ENCODE measurements at regions not wholly inside any gene's neighbourhood (a gene's known extent, or its start where the extent isn't known, plus 50 kb on each side); places are given as distances from the start of the nearest gene placed in this dataset.

DNA sequence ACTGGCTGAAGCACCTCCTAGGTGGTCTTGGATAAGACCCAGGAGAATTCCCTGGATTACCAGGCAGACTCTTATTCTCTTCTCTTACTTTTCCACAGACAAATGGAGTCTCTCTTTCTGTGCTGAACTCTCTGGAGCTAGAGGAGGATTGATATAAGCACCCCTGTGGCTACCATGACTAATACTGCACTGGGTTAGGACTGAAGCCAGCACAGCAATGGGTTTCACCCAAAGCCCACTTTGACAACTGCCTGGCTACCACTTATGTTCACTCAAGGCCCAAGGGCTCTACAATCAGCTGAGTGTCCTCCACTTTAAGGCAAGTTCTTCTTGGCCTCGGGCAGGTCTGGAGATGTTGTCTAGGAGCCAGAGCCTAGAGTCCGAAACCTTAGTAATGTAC is 225.5 kb downstream of the DIPK2A start:
- TF ChIP-seq, protein P1, sequence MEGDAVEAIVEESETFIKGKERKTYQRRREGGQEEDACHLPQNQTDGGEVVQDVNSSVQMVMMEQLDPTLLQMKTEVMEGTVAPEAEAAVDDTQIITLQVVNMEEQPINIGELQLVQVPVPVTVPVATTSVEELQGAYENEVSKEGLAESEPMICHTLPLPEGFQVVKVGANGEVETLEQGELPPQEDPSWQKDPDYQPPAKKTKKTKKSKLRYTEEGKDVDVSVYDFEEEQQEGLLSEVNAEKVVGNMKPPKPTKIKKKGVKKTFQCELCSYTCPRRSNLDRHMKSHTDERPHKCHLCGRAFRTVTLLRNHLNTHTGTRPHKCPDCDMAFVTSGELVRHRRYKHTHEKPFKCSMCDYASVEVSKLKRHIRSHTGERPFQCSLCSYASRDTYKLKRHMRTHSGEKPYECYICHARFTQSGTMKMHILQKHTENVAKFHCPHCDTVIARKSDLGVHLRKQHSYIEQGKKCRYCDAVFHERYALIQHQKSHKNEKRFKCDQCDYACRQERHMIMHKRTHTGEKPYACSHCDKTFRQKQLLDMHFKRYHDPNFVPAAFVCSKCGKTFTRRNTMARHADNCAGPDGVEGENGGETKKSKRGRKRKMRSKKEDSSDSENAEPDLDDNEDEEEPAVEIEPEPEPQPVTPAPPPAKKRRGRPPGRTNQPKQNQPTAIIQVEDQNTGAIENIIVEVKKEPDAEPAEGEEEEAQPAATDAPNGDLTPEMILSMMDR (IDR thresholded peaks at IDR 0.05; ENCODE audit: unreplicated experiment in 3 of 3): no peak
- Mint-ChIP-seq H3K36me3 (ENCODE audit: low read depth) (peaks cover 5% of the 10 kb centered on the region), H3K4me3 (no peak overlapping the region), H3K27me3 (ENCODE audit: low read depth) (no peaks in the 10 kb centered on the region), H3K4me1 (peaks cover 4% of the 10 kb centered on the region), H3K9me3 (peaks cover 30% of the 10 kb centered on the region), H3K27ac (no peak overlapping the region)

DNA sequence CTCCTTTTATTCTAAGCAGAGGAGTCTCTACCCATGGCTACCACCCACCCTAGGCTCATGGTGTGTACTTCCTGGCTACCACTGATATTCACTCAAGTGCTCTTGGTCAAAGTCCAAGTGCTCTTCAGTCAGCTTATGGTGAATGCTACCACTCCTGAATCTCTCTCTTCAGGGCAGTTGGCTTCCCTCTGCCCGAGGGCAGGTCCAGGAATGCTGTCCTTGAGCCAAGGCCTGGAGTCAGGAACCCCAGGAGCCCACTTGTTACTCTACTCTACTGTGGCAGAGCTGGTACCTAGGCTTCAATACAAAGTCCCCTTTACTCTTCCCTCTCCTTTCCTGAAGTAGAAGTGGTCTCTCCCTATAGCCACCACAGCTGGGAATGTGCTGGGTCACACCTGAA is 226.0 kb downstream of the DIPK2A start:
- TF ChIP-seq, protein P1 (IDR thresholded peaks at IDR 0.05; ENCODE audit: unreplicated experiment in 3 of 3): no peak
- H3K36me3 Mint-ChIP-seq (ENCODE audit: low read depth): peaks cover 5% of the 10 kb centered on the region
- H3K4me1 Mint-ChIP-seq: peaks cover 4% of the 10 kb centered on the region
- no peaks in the 10 kb centered on the region for H3K27me3 Mint-ChIP-seq (ENCODE audit: low read depth)
- peaks cover 30% of the 10 kb centered on the region for H3K9me3 Mint-ChIP-seq
- H3K4me3 Mint-ChIP-seq: no peak overlapping the region
- H3K27ac Mint-ChIP-seq: no peak overlapping the region

DNA sequence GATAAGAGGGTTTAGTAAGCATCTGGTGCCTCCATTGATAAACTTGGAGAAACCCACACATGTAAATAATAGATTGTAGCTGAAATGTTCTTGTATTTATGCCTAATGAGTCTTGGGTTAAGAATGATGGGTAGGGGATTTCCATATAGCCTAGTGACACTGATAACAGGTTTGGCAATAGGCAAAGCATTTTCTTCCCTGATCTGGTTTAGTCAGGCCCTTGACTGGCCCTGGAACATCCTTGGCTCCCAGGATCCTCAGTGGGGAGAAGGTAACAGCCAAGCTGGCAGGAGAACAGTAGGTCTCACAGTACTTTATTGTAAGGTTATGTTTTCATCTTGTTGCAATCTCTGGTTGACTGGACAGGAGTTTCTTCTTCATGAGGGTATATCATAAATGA is 228.4 kb downstream of the DIPK2A start:
- TF ChIP-seq, protein P1 (IDR thresholded peaks at IDR 0.05; ENCODE audit: unreplicated experiment in 3 of 3): no peak
- H3K36me3 Mint-ChIP-seq (ENCODE audit: low read depth): peaks cover 1% of the 10 kb centered on the region

DNA sequence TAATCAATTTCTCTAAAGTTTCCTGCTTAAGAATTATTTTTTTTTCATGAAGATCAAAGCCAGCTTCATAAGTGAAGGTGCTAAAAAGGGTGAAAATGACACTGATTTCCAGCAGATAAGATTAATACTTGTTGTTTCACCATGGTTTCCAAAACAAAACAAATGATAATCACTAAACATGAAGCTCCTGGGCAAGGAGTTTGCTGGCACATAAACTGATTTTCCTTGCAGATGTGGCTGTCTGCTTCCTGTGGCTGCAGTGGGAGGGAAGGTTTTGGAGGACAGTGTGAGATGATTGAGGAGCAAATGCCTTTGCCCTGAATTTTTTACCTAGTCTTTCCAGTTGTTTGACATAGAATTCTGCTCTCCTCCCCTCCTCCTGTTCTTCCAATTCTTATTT is 228.8 kb downstream of the DIPK2A start:
- no peak overlapping the region for H3K27ac Mint-ChIP-seq
- H3K4me3 Mint-ChIP-seq: no peak overlapping the region
- TF ChIP-seq, protein P1 (IDR thresholded peaks at IDR 0.05; ENCODE audit: unreplicated experiment in 3 of 3): no peak
- no peaks in the 10 kb centered on the region for H3K36me3 Mint-ChIP-seq (ENCODE audit: low read depth)
- no peaks in the 10 kb centered on the region for H3K27me3 Mint-ChIP-seq (ENCODE audit: low read depth)
- peaks cover 4% of the 10 kb centered on the region for H3K4me1 Mint-ChIP-seq
- peaks cover 8% of the 10 kb centered on the region for H3K9me3 Mint-ChIP-seq

More for the DNA sequence above, 228.4 kb downstream of the DIPK2A start:
- no peaks in the 10 kb centered on the region for H3K27me3 Mint-ChIP-seq (ENCODE audit: low read depth)
- H3K4me1 Mint-ChIP-seq: peaks cover 4% of the 10 kb centered on the region
- no peak overlapping the region for H3K27ac Mint-ChIP-seq
- H3K9me3 Mint-ChIP-seq: peaks cover 11% of the 10 kb centered on the region
- H3K4me3 Mint-ChIP-seq: no peak overlapping the region

DNA sequence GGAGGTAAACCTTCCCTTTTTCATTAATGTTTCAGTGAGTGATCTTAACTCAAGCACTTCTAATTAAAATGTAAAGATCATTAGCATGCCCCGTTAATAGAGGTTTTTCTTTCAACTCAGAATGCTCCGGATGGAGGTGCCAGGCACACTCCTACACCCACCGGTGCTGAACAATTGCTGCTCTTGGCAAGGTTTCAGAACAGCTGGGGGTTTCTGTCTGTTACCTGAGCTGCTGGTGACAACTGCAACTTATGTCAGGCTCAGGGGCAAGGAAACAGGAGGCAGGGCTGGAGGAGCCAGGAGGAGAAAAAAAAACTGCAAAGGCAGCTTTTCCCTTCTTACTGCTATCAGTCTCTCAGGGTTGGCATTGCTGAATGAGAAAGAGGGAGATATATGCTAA is 250.1 kb downstream of the DIPK2A start:
- Mint-ChIP-seq H3K36me3 (ENCODE audit: low read depth) (no peaks in the 10 kb centered on the region), H3K4me3 (no peak overlapping the region), H3K4me1 (peaks cover 10% of the 10 kb centered on the region), H3K9me3 (peaks cover 2% of the 10 kb centered on the region), H3K27me3 (ENCODE audit: low read depth) (no peaks in the 10 kb centered on the region), H3K27ac (no peak overlapping the region)
- TF ChIP-seq, protein P1 (IDR thresholded peaks at IDR 0.05; ENCODE audit: unreplicated experiment in 3 of 3): no peak

DNA sequence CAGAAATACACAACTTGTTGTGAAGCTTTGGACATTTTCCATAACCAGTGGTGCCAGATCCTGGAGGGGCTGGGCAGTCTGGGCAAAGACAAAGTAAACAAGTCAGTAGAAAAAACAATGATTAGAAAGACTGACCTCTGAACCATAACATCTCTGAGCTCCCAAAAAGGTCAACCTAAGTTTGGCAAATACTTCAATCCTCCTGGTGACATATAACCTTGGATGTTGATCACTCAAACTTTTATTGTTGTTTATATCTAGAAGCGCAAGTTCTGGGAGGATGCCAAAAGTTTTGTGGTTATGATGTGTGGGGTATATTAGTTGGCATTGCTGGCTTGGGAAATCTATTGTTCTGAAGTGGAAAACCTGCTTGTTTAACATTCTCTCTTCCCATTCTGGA is 257.7 kb downstream of the DIPK2A start:
- H3K36me3 Mint-ChIP-seq (ENCODE audit: low read depth): no peaks in the 10 kb centered on the region
- peaks cover 5% of the 10 kb centered on the region for H3K27me3 Mint-ChIP-seq (ENCODE audit: low read depth)
- no peak overlapping the region for H3K4me3 Mint-ChIP-seq
- H3K9me3 Mint-ChIP-seq: peaks cover 7% of the 10 kb centered on the region
- no peaks in the 10 kb centered on the region for H3K4me1 Mint-ChIP-seq
- TF ChIP-seq, protein P1 (IDR thresholded peaks at IDR 0.05; ENCODE audit: unreplicated experiment in 3 of 3): no peak
- H3K27ac Mint-ChIP-seq: no peak overlapping the region
